Ovary (tissue), 3 donors: ENCODE measurements at regions not wholly inside any gene's neighbourhood (a gene's known extent, or its start where the extent isn't known, plus 50 kb on each side); places are given as distances from the start of the nearest gene placed in this dataset.

ENCODE experiments used
- POLR2A ChIP-seq: fragments of 450-650 bp; IDR thresholded peaks from one replicate; pipeline ENCODE4 v1.6.1; 2017; ENCODE audit warnings: antibody characterized with exemption, mild to moderate bottlenecking, moderate library complexity
- TF ChIP-seq, protein P1 (sequence below), 3 donors: fragments of 450-650 bp in 2 of 3; fragments of 200-600 bp in 1 of 3; IDR thresholded peaks; one replicate each; pipeline versions ENCODE4 v1.5.1 to v1.8.0; 2016 to 2022; ENCODE audit warnings: antibody characterized with exemption in 3 of 3, mild to moderate bottlenecking in 1 of 3
- donor health status: DM: no; HTN: no; CAD: no.

DNA sequence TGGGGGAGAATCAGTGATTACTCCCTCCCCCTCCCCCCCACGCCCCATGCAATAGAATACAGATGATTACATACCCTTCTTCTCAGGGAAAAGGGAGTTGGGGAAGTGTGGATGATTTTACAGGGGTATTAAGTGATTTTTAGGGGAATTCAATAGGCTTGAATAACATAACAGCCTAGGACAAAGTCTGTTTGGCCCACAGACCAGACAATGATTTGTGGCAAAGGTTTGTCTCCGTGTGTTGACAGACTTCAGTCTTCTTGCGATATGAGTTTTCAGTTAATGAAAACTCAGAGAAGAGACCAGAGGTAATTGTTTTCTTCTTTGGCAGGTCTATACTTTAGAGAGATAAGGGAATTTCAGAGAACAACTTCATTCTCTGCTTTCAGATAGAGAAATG, 95.3 kb downstream of the OR2B2 start:
- no peak for TF ChIP-seq POLR2A
- TF ChIP-seq, protein P1, sequence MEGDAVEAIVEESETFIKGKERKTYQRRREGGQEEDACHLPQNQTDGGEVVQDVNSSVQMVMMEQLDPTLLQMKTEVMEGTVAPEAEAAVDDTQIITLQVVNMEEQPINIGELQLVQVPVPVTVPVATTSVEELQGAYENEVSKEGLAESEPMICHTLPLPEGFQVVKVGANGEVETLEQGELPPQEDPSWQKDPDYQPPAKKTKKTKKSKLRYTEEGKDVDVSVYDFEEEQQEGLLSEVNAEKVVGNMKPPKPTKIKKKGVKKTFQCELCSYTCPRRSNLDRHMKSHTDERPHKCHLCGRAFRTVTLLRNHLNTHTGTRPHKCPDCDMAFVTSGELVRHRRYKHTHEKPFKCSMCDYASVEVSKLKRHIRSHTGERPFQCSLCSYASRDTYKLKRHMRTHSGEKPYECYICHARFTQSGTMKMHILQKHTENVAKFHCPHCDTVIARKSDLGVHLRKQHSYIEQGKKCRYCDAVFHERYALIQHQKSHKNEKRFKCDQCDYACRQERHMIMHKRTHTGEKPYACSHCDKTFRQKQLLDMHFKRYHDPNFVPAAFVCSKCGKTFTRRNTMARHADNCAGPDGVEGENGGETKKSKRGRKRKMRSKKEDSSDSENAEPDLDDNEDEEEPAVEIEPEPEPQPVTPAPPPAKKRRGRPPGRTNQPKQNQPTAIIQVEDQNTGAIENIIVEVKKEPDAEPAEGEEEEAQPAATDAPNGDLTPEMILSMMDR (IDR thresholded peaks at IDR 0.05) = no peak
